ENCODE measurements at regions not wholly inside any gene's neighbourhood (a gene's known extent, or its start where the extent isn't known, plus 50 kb on each side); places are given as distances from the start of the nearest gene placed in this dataset.

GRCh38 chr14:98462908-98463307 lies 809.1 kb downstream of the BCL11B start:
- peaks cover 4% of the 10 kb centered on the region for H3K4me1 ChIP-seq (ENCODE audit: insufficient read depth, poor library complexity, severe bottlenecking)
- no peak for TF ChIP-seq CTCF (IDR thresholded peaks at IDR 0.05; ENCODE audit: poor library complexity, severe bottlenecking)
- no peaks in the 10 kb centered on the region for H3K27me3 ChIP-seq (ENCODE audit: insufficient read depth, poor library complexity, severe bottlenecking)
- no peak overlapping the region for H3K27ac ChIP-seq (ENCODE audit: poor library complexity, severe bottlenecking)
- H3K9me3 ChIP-seq (ENCODE audit: severe bottlenecking), result no peaks in the 10 kb centered on the region
- no peaks in the 10 kb centered on the region for H3K36me3 ChIP-seq (ENCODE audit: low read depth)
- ATAC-seq (ENCODE audit: low read depth) (no peak), DNase-seq (ENCODE audit: low spot score) (no peak)
- no peak overlapping the region for H3K4me3 ChIP-seq (ENCODE audit: severe bottlenecking)

DNA sequence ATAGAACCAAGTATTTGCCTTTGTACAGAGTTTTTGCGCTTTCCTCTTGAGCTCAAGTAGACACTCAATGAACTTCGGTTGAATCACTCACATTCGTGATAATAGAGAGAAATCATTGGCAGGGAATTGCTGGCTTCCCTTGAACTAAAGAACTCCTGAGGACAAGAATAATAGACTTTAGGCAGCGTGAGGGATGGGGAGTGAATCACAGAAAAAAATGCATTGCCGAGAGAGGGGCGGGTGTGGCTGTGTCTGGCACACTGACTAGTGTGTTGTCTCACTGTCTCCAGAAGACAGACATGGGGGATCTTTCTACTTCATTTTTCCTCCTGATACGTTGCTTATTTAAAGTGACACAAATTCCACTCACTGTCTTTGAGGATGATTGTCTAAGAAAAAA lies 805.2 kb downstream of the BCL11B start:
- H3K27me3 ChIP-seq (ENCODE audit: insufficient read depth, poor library complexity, severe bottlenecking), result no peaks in the 10 kb centered on the region
- H3K9me3 ChIP-seq (ENCODE audit: severe bottlenecking), result no peaks in the 10 kb centered on the region
- peaks cover 4% of the 10 kb centered on the region for H3K4me1 ChIP-seq (ENCODE audit: insufficient read depth, poor library complexity, severe bottlenecking)
- H3K36me3 ChIP-seq (ENCODE audit: low read depth), result no peaks in the 10 kb centered on the region
- no peak for TF ChIP-seq CTCF (IDR thresholded peaks at IDR 0.05; ENCODE audit: poor library complexity, severe bottlenecking)
- DNase-seq (ENCODE audit: low spot score) (no peak), ATAC-seq (ENCODE audit: low read depth) (peak; percentile 95)
- H3K4me3 ChIP-seq (ENCODE audit: severe bottlenecking), result no peak overlapping the region
- peak overlapping the region; percentile 1 for H3K27ac ChIP-seq (ENCODE audit: poor library complexity, severe bottlenecking)

DNA sequence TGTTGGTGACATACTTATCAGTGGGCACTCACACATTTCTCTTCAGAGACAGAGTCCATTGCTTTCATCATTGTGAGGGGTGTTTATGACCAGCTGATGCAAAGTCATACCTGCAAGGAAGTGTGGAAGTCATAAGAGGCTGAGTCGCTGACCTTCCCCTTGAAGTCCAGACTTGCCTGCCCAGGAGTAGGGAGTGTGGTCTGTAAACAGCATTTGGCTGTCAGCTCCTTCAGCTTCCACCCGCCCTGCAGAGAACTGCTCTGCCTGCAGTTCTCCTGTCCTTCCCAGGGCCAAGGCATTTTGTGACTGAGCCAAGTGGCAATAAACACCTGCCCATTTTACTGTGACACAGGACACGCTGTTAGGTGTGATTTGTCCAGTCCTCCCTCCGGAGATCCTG lies 801.3 kb downstream of the BCL11B start:
- no peaks in the 10 kb centered on the region for H3K9me3 ChIP-seq (ENCODE audit: severe bottlenecking)
- peaks cover 4% of the 10 kb centered on the region for H3K4me1 ChIP-seq (ENCODE audit: insufficient read depth, poor library complexity, severe bottlenecking)
- DNase-seq (ENCODE audit: low spot score), result no peak
- ATAC-seq (ENCODE audit: low read depth), result peak; percentile 40; the same call in 2 of the 3 replicates
- TF ChIP-seq CTCF (IDR thresholded peaks at IDR 0.05; ENCODE audit: poor library complexity, severe bottlenecking), result no peak
- no peaks in the 10 kb centered on the region for H3K27me3 ChIP-seq (ENCODE audit: insufficient read depth, poor library complexity, severe bottlenecking)
- H3K36me3 ChIP-seq (ENCODE audit: low read depth), result no peaks in the 10 kb centered on the region
- no peak overlapping the region for H3K27ac ChIP-seq (ENCODE audit: poor library complexity, severe bottlenecking)
- H3K4me3 ChIP-seq (ENCODE audit: severe bottlenecking), result no peak overlapping the region

DNA sequence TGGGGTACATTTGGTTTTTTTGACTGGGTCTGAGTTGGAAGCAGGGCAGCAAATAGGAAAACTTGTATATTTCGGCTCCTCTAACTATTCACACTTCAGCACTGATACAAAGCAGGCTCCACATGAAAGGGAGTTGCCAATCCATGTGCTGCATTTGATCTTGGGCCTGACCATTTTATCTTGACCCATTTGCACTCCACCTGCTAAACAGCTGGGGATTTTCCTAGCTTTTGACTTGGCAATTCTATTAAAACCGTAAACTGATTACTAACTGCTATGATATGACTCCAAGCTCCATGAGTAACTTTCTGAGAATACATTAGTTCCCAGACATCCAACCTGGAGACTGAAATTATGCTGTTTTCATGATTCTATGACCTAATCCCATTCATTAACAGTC lies 797.1 kb downstream of the BCL11B start:
- Histone ChIP-seq H3K9me3 (ENCODE audit: severe bottlenecking) (no peaks in the 10 kb centered on the region), H3K36me3 (ENCODE audit: low read depth) (no peaks in the 10 kb centered on the region), H3K4me1 (ENCODE audit: insufficient read depth, poor library complexity, severe bottlenecking) (no peaks in the 10 kb centered on the region), H3K27ac (ENCODE audit: poor library complexity, severe bottlenecking) (no peak overlapping the region), H3K27me3 (ENCODE audit: insufficient read depth, poor library complexity, severe bottlenecking) (no peaks in the 10 kb centered on the region), H3K4me3 (ENCODE audit: severe bottlenecking) (no peak overlapping the region)
- no peak for TF ChIP-seq CTCF (IDR thresholded peaks at IDR 0.05; ENCODE audit: poor library complexity, severe bottlenecking)
- no peak for DNase-seq (ENCODE audit: low spot score)
- ATAC-seq (ENCODE audit: low read depth), result no peak

- no peaks in the 10 kb centered on the region for H3K4me1 ChIP-seq (ENCODE audit: insufficient read depth, poor library complexity, severe bottlenecking)
- no peak for DNase-seq (ENCODE audit: low spot score)
- ATAC-seq (ENCODE audit: low read depth), result peak; percentile 71
- no peak overlapping the region for H3K27ac ChIP-seq (ENCODE audit: poor library complexity, severe bottlenecking)
- no peaks in the 10 kb centered on the region for H3K36me3 ChIP-seq (ENCODE audit: low read depth)
- no peaks in the 10 kb centered on the region for H3K27me3 ChIP-seq (ENCODE audit: insufficient read depth, poor library complexity, severe bottlenecking)
- H3K4me3 ChIP-seq (ENCODE audit: severe bottlenecking), result no peak overlapping the region
- no peaks in the 10 kb centered on the region for H3K9me3 ChIP-seq (ENCODE audit: severe bottlenecking)
- no peak for TF ChIP-seq CTCF (IDR thresholded peaks at IDR 0.05; ENCODE audit: poor library complexity, severe bottlenecking)
Observed at GRCh38 chr14:98477935-98478334, 794.1 kb downstream of the BCL11B start.

Data from RWPE2 (cell line).